Neural cell (in vitro differentiated cells): ENCODE measurements at regions not wholly inside any gene's neighbourhood (a gene's known extent, or its start where the extent isn't known, plus 50 kb on each side); places are given as distances from the start of the nearest gene placed in this dataset.

ENCODE experiments used
- EZH2 ChIP-seq: fragments of 200-600, 300-800 bp; shearing (Covaris generic), sonication (generic); IDR thresholded peaks from 2 replicates; pipeline ENCODE4 v1.6.1; 2014; ENCODE audit warnings: antibody characterized with exemption, low read length, borderline replicate concordance, mild to moderate bottlenecking; ENCODE audit not compliant: insufficient read depth, poor library complexity, severe bottlenecking
- MXI1 ChIP-seq: fragments of 450-650 bp; conservative IDR thresholded peaks from 2 replicates; pipeline ENCODE4 v1.6.1; 2014; ENCODE audit warnings: antibody characterized with exemption, mild to moderate bottlenecking; ENCODE audit not compliant: poor library complexity, severe bottlenecking
- RAD21 ChIP-seq: fragments of 450-650 bp; conservative IDR thresholded peaks from 2 replicates; pipeline ENCODE4 v1.6.1; 2014; ENCODE audit warnings: antibody characterized with exemption, mild to moderate bottlenecking, moderate library complexity

GRCh38 chr10:130707389-130707979, 571.3 kb downstream of the GLRX3 start:
- TF ChIP-seq EZH2 (no peak), RAD21 (no peak), MXI1 (no peak)
